ENCODE measurements at regions not wholly inside any gene's neighbourhood (a gene's known extent, or its start where the extent isn't known, plus 50 kb on each side); places are given as distances from the start of the nearest gene placed in this dataset.

DNA sequence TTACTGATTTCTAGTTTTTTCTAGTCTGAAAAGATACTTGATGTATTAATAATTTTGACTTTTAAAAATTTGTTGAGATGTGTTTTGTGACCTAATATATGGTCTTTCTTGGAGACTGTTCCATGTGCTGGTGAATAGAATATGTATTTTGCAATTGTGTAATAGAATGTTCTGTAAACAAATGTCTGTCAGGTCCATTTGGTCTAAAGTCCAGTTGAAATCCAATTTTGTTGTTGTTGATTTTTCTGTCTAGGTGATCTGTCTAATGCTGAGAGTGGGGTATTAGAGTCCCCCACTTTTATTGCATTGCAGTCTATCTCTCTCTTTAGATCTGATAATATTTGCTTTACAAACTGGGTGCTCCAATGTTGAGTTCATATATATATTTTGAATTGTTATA is 175.8 kb downstream of the RPAP3 start:
- TF ChIP-seq, protein P1, sequence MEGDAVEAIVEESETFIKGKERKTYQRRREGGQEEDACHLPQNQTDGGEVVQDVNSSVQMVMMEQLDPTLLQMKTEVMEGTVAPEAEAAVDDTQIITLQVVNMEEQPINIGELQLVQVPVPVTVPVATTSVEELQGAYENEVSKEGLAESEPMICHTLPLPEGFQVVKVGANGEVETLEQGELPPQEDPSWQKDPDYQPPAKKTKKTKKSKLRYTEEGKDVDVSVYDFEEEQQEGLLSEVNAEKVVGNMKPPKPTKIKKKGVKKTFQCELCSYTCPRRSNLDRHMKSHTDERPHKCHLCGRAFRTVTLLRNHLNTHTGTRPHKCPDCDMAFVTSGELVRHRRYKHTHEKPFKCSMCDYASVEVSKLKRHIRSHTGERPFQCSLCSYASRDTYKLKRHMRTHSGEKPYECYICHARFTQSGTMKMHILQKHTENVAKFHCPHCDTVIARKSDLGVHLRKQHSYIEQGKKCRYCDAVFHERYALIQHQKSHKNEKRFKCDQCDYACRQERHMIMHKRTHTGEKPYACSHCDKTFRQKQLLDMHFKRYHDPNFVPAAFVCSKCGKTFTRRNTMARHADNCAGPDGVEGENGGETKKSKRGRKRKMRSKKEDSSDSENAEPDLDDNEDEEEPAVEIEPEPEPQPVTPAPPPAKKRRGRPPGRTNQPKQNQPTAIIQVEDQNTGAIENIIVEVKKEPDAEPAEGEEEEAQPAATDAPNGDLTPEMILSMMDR (IDR thresholded peaks at IDR 0.05; ENCODE audit: low read length, missing control alignments): no peak
- no peak overlapping the region for H3K4me3 ChIP-seq (replicated peaks; ENCODE audit: low read depth, low read length)
- no peak for DNase-seq (ENCODE audit: low read depth)

DNA sequence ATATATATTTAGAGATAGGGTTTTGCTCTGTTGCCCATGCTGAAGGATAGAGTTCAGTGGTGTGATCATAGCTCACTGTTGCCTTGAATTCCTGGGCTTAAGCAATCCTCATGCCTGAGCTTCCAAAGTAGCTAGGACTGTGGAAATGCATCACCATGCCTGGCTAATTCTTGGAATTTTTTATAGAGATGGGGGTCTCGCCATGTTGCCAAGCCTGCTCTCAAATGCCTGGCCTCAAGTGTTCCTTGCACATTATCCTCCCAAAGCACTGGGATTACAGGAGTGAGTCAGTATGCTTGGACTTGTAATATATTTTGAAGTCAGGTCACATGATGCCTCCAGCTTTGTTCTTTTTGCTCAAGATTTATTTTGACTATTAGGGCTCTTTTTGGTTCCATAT is 178.0 kb downstream of the RPAP3 start:
- TF ChIP-seq, protein P1 (IDR thresholded peaks at IDR 0.05; ENCODE audit: low read length, missing control alignments): no peak
- H3K4me3 ChIP-seq (replicated peaks; ENCODE audit: low read depth, low read length): no peak overlapping the region
- DNase-seq (ENCODE audit: low read depth): peak; percentile 26

DNA sequence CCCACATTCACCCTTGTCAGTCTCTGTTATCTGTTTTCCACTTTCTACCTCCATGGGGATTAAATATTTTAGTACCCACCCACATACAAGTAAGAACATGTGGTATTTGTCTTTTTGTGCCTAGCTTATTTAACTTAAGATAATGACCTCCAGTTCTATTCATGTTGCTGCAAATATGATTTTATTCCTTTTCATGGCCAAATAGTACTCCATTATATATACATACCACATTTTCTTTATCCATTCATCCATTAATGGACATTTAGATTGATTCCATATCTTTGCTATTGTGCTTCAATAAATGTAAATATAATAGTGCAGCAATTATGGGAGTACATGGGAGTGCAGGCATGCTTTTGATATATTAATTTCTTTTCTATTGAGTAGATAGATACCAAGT is 185.8 kb downstream of the RPAP3 start:
- DNase-seq (ENCODE audit: low read depth): no peak
- TF ChIP-seq, protein P1 (IDR thresholded peaks at IDR 0.05; ENCODE audit: low read length, missing control alignments): no peak

DNA sequence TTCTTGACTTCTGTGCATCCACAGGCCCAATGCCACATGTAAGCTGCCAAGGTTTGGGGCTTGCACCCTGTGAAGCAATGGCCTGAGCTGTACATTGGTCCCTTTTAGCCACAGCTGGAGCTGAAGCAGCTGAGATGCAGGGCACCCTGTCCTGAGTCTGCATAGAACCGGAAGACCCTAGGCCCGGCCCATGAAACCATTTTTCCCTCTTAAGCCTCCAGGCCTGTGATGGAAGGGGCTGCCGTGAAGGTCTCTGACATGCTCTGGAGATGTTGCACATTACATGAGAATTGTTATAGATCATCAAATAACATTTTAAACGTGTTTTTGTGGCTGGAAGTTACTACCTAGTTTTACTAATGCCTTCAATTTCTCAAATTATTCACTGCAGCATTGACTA is 188.7 kb downstream of the RPAP3 start:
- TF ChIP-seq, protein P1 (IDR thresholded peaks at IDR 0.05; ENCODE audit: low read length, missing control alignments): no peak
- no peak for DNase-seq (ENCODE audit: low read depth)

More for the DNA sequence above, 185.8 kb downstream of the RPAP3 start:
- no peak overlapping the region for H3K4me3 ChIP-seq (replicated peaks; ENCODE audit: low read depth, low read length)

DNA sequence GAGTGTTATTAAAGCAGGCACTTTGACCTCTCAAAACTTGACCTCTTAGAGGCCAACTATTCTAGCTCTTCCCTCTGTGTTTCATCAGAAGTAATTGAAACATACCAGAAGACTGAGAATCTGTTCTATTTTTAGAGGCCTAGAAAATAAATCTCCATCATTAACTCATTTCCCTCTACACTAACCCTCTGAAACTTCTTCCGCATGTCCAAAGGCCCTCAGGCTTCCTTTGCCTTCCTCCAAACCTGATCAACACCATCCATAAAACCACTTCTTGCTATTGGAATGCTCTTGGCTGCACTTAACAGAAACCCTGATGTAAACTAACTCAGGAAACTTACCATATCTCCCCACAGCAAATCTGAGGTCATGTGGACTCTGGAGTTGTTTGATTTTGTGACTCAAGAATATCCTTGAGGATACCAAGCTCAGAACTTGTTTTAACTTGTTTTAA is 196.4 kb downstream of the RPAP3 start:
- peak; percentile 13 for DNase-seq (ENCODE audit: low read depth)
- TF ChIP-seq, protein P1 (IDR thresholded peaks at IDR 0.05; ENCODE audit: low read length, missing control alignments): no peak
- no peak overlapping the region for H3K4me3 ChIP-seq (replicated peaks; ENCODE audit: low read depth, low read length)

More for the DNA sequence above, 188.7 kb downstream of the RPAP3 start:
- H3K4me3 ChIP-seq (replicated peaks; ENCODE audit: low read depth, low read length): no peak overlapping the region

DNA sequence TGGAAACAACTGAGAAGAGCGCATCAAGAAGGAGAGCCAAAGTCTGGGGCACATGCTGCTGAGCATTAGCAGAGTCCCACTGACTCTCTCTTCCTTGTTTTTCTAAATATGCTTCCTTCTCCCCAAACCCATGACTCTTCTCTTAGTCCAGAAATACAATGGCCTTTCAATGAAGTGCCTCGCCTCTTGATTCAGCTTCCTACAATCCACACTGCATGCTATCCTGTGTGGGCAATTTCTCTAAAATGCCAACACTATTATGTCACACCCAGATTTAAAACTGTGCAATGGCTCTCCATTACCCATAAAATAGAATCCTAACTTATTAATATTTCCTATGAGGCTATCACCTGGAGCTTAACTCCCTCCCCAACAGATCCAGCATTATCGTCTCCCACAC is 198.6 kb downstream of the RPAP3 start:
- TF ChIP-seq, protein P1 (IDR thresholded peaks at IDR 0.05; ENCODE audit: low read length, missing control alignments): no peak
- DNase-seq (ENCODE audit: low read depth): no peak
- H3K4me3 ChIP-seq (replicated peaks; ENCODE audit: low read depth, low read length): no peak overlapping the region

DNA sequence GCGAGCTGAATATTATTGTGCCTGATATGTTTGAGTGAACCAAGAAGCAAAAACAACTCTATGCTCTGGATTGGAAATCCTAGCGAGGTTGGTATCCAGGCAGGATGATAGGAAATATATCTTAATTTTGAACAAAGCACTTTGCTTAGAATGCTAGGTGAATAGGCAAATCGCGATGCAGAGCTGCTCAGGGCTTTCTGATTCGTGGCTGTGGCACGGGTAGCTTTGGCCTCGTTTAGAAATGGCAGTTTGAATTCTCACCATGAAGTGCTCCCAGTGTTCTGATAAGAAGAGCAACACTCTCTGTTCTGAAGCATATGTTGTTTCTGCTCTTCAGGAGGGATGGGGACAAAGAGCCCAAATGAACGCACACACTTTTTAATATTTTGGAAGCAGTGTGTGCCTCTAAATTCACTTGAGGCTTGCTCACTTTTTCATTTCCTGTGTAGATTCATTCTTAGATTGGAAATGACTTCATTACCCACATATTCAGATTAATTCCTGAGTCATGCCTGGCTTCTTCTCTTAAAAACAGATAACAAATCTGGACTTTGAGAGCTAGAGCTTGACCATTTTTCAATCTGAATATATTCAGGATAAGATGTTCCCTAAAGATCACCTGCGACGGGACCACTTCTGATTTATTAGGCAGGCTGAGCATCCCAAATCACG is 200.9 kb downstream of the RPAP3 start:
- TF ChIP-seq, protein P1 (IDR thresholded peaks at IDR 0.05; ENCODE audit: low read length, missing control alignments): no peak
- DNase-seq (ENCODE audit: low read depth): peak; percentile 42
- H3K4me3 ChIP-seq (replicated peaks; ENCODE audit: low read depth, low read length): no peak overlapping the region
